ENCODE measurements at regions not wholly inside any gene's neighbourhood (a gene's known extent, or its start where the extent isn't known, plus 50 kb on each side); places are given as distances from the start of the nearest gene placed in this dataset.
A peak's percentile ranks its signal among the peaks of the same experiment; 100 is the strongest.

DNA sequence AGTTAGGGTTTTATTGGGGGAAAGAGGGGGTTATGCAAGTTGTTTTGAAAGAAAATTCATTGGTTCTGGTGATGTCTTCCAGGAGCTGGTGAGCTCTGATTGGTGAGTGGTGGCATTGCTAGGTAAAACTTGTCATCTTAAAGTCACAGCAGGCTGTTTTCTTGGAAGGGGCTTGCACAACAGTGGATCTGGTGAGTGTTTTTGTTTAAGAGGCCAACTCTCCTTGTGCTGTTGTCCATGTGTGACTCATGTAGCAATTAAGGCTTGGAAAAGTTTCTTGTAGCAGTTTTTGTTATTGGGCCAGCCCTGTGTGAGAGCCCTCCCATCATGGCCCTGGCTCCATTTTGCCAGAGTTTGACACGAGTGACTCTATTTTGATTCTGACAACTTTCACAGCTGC, 109.4 kb downstream of the RFC3 start (continued):
- TF ChIP-seq ZBTB49 (tag by site-specific recombination; IDR thresholded peaks at IDR 0.05; ENCODE audit: low read depth) (no peak), SCRT1 (tag by site-specific recombination; IDR thresholded peaks at IDR 0.05; ENCODE audit: borderline replicate concordance) (no peak), KLF9 (tag by site-specific recombination; IDR thresholded peaks at IDR 0.05; ENCODE audit: low read depth) (no peak), ATF2 (tag by site-specific recombination; IDR thresholded peaks at IDR 0.05; ENCODE audit: low read depth) (no peak), ZNF223 (tag by site-specific recombination; IDR thresholded peaks at IDR 0.05) (no peak), ZNF514 (tag by site-specific recombination; IDR thresholded peaks at IDR 0.05) (no peak), ZNF114 (tag by site-specific recombination; IDR thresholded peaks at IDR 0.05) (no peak), ZFP69B (tag by site-specific recombination; IDR thresholded peaks at IDR 0.05) (no peak), ZNF48 (tag by site-specific recombination; IDR thresholded peaks at IDR 0.05) (no peak), ZNF548 (tag by site-specific recombination; IDR thresholded peaks at IDR 0.05) (no peak)
- TF ChIP-seq, protein P1, sequence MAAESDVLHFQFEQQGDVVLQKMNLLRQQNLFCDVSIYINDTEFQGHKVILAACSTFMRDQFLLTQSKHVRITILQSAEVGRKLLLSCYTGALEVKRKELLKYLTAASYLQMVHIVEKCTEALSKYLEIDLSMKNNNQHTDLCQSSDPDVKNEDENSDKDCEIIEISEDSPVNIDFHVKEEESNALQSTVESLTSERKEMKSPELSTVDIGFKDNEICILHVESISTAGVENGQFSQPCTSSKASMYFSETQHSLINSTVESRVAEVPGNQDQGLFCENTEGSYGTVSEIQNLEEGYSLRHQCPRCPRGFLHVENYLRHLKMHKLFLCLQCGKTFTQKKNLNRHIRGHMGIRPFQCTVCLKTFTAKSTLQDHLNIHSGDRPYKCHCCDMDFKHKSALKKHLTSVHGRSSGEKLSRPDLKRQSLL (tag by site-specific recombination; IDR thresholded peaks at IDR 0.05) = no peak

DNA sequence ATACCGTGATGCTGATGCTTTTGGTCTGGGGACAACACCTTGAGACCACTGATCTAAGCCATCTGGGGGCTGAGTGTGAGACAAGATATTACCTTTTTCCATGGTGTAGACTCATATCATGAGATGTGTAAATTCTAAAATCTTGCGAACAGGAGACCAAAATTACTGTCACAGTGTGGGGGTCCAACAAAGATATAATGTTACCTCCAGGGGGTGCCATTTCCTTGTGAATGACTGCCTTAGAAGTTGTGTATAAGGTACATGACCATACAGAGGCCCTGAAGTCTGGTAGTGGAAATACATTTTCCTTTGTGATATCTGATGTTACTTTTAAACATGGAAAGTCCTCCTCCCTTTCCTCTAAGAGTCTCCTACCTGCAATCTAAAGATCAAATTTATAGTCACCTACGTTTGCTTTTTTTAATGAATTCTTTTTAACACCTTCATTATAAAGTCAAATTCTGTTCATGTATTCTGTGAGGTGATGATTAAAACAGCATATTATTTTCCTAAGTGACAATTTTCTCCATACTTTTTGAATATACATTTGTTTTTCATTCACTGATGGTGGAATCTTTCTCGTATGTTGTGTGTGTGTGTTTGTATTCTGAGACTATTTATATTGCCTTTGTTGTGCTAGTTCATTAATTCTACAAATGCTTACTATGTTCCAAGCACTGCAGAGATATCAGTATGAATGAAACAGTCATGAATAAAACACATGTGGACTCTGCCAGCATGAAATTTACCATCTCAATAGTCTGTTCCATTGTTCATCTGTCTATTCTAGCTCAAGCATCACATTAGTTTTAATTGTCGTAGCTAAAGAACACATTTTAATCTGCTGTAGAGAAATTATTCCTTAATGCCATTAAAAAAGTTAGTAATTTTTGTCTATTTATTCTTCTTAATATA, 113.7 kb downstream of the RFC3 start:
- TF ChIP-seq ZFHX2 (tag by site-specific recombination; conservative IDR thresholded peaks at IDR 0.05) = no peak
- TF ChIP-seq, protein P2, sequence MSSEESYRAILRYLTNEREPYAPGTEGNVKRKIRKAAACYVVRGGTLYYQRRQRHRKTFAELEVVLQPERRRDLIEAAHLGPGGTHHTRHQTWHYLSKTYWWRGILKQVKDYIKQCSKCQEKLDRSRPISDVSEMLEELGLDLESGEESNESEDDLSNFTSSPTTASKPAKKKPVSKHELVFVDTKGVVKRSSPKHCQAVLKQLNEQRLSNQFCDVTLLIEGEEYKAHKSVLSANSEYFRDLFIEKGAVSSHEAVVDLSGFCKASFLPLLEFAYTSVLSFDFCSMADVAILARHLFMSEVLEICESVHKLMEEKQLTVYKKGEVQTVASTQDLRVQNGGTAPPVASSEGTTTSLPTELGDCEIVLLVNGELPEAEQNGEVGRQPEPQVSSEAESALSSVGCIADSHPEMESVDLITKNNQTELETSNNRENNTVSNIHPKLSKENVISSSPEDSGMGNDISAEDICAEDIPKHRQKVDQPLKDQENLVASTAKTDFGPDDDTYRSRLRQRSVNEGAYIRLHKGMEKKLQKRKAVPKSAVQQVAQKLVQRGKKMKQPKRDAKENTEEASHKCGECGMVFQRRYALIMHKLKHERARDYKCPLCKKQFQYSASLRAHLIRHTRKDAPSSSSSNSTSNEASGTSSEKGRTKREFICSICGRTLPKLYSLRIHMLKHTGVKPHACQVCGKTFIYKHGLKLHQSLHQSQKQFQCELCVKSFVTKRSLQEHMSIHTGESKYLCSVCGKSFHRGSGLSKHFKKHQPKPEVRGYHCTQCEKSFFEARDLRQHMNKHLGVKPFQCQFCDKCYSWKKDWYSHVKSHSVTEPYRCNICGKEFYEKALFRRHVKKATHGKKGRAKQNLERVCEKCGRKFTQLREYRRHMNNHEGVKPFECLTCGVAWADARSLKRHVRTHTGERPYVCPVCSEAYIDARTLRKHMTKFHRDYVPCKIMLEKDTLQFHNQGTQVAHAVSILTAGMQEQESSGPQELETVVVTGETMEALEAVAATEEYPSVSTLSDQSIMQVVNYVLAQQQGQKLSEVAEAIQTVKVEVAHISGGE (tag by site-specific recombination; conservative IDR thresholded peaks at IDR 0.05; ENCODE audit: low read depth) = no peak
- no peak for TF ChIP-seq HOXC10 (CRISPR knock-in tag; IDR thresholded peaks at IDR 0.05)
- peak; percentile 50 for TF ChIP-seq ZNF654 (tag by site-specific recombination; IDR thresholded peaks at IDR 0.05; ENCODE audit: low read depth)
- TF ChIP-seq ZNF660 (tag by site-specific recombination; IDR thresholded peaks at IDR 0.05) = 0 out of 2 replicates have a peak, but pooled peaks have one; percentile 48
- no peak for TF ChIP-seq ZNF16 (tag by site-specific recombination; IDR thresholded peaks at IDR 0.05; ENCODE audit: low read depth)

More for the DNA sequence above, 113.7 kb downstream of the RFC3 start:
- H3K27ac ChIP-seq (ENCODE audit: extremely low read depth, low read depth, low read length) = no peak overlapping the region
- H3K9me3 ChIP-seq (ENCODE audit: control insufficient read depth, insufficient read depth, low read depth, low read length) = no peaks in the 10 kb centered on the region
- POLR2A ChIA-PET = no interaction called here
- H3K4me3 ChIP-seq (ENCODE audit: low read depth, low read length) = no peak overlapping the region
- H3K36me3 ChIP-seq (ENCODE audit: control insufficient read depth in 2 of 2, insufficient read depth in 1 of 2, low read length in 2 of 2) = no peaks in the 10 kb centered on the region
- CTCF ChIA-PET = interaction anchor here (0.7 to 1.3 kb wide), 3 partner anchors 20 to 1227 kb away, joined by 3 read pairs; no protein-coding TSS in a partner anchor
- no peaks in the 10 kb centered on the region for H3K4me1 ChIP-seq (ENCODE audit: control insufficient read depth, insufficient read depth, low read length)
